Liver (tissue), 8 donors: ENCODE measurements at regions not wholly inside any gene's neighbourhood (a gene's known extent, or its start where the extent isn't known, plus 50 kb on each side); places are given as distances from the start of the nearest gene placed in this dataset.

Experiments used
- DNase-seq: peaks from one replicate; pipeline ENCODE4 v3.0.0-alpha.2; 2017; ENCODE audit warnings: low spot score
- H3K27ac ChIP-seq, 2 donors: one replicate each; pipeline ENCODE4 v1.7.0; 2013; ENCODE audit warnings: inconsistent platforms in 2 of 2, low read length in 2 of 2, control low read depth in 1 of 2, low read depth in 1 of 2, mild to moderate bottlenecking in 1 of 2
- H3K27me3 ChIP-seq, 4 donors: one replicate each; pipeline versions ENCODE4 v1.6.1 to v1.7.0; 2013; ENCODE audit warnings: low read length in 3 of 4, inconsistent platforms in 1 of 4, mild to moderate bottlenecking in 1 of 4, moderate library complexity in 1 of 4; ENCODE audit not compliant: control insufficient read depth in 4 of 4, insufficient read depth in 4 of 4
- H3K36me3 ChIP-seq, 4 donors: one replicate each; pipeline versions ENCODE4 v1.6.1 to v1.7.0; 2013; ENCODE audit warnings: low read length in 3 of 4, mild to moderate bottlenecking in 3 of 4, low read depth in 1 of 4, moderate library complexity in 1 of 4; ENCODE audit not compliant: control insufficient read depth in 4 of 4, insufficient read depth in 3 of 4
- H3K4me1 ChIP-seq, 4 donors: one replicate each; pipeline versions ENCODE4 v1.6.1 to v1.7.0; 2013; ENCODE audit warnings: low read length in 3 of 4, mild to moderate bottlenecking in 3 of 4, moderate library complexity in 1 of 4; ENCODE audit not compliant: control insufficient read depth in 4 of 4, insufficient read depth in 4 of 4
- H3K4me3 ChIP-seq, 3 donors: one replicate each; pipeline versions ENCODE4 v1.6.1 to v1.7.0; 2013; ENCODE audit warnings: low read length in 3 of 3, control low read depth in 1 of 3, low read depth in 1 of 3, mild to moderate bottlenecking in 1 of 3
- H3K9ac ChIP-seq, 2 donors: one replicate each; pipeline ENCODE4 v1.7.0; 2013; ENCODE audit warnings: low read length in 2 of 2, mild to moderate bottlenecking in 2 of 2, moderate library complexity in 2 of 2, control low read depth in 1 of 2, low read depth in 1 of 2
- H3K9me3 ChIP-seq, 4 donors: one replicate each; pipeline versions ENCODE4 v1.6.1 to v1.7.0; 2013; ENCODE audit warnings: low read length in 3 of 4; ENCODE audit not compliant: control insufficient read depth in 4 of 4
- ATF3 ChIP-seq: IDR thresholded peaks from 2 replicates; pipeline ENCODE4 v1.6.1; 2016; ENCODE audit warnings: antibody characterized with exemption
- CTCF ChIP-seq: fragments of 150-350 bp; IDR thresholded peaks from 2 replicates; pipeline ENCODE4 v1.5.1; 2017; ENCODE audit warnings: improper control_type of control experiment, low read depth, low read length; ENCODE audit not compliant: missing input control
- EGR1 ChIP-seq, 2 donors: IDR thresholded peaks; 2 replicates each; pipeline ENCODE4 v1.6.1; 2016 to 2018; ENCODE audit warnings: antibody characterized with exemption in 2 of 2, low read depth in 2 of 2
- FOXA1 ChIP-seq: IDR thresholded peaks from 2 replicates; pipeline ENCODE4 v1.6.1; 2016; ENCODE audit warnings: antibody characterized with exemption
- FOXA2 ChIP-seq: IDR thresholded peaks from 2 replicates; pipeline ENCODE4 v1.6.1; 2016; ENCODE audit warnings: antibody characterized with exemption
- GABPA ChIP-seq, 2 donors: IDR thresholded peaks in 1 of 2; conservative IDR thresholded peaks in 1 of 2; 2 replicates each; pipeline ENCODE4 v1.6.1; 2016; ENCODE audit warnings: antibody characterized with exemption in 2 of 2, mild to moderate bottlenecking in 1 of 2, moderate library complexity in 1 of 2
- HNF4A ChIP-seq, 2 donors: conservative IDR thresholded peaks; 2 replicates each; pipeline ENCODE4 v1.6.1; 2016; ENCODE audit warnings: antibody characterized with exemption in 2 of 2, mild to moderate bottlenecking in 2 of 2
- HNF4G ChIP-seq: IDR thresholded peaks from 2 replicates; pipeline ENCODE4 v1.6.1; 2016; ENCODE audit warnings: antibody characterized with exemption
- JUND ChIP-seq, 2 donors: IDR thresholded peaks; 2 replicates each; pipeline ENCODE4 v1.6.1; 2016; ENCODE audit warnings: antibody characterized with exemption in 2 of 2
- MAX ChIP-seq: IDR thresholded peaks from 2 replicates; pipeline ENCODE4 v1.6.1; 2016; ENCODE audit warnings: antibody characterized with exemption
- NR2F2 ChIP-seq: IDR thresholded peaks from 2 replicates; pipeline ENCODE4 v1.6.1; 2016; ENCODE audit warnings: antibody characterized with exemption
- RAD21 ChIP-seq, 2 donors: IDR thresholded peaks; 2 replicates each; pipeline ENCODE4 v1.6.1; 2016; ENCODE audit warnings: antibody characterized with exemption in 2 of 2, mild to moderate bottlenecking in 2 of 2
- REST ChIP-seq: IDR thresholded peaks from 2 replicates; pipeline ENCODE4 v1.6.1; 2016; ENCODE audit warnings: antibody characterized with exemption, mild to moderate bottlenecking
- RXRA ChIP-seq, 2 donors: IDR thresholded peaks; 2 replicates each; pipeline ENCODE4 v1.6.1; 2017 to 2018; ENCODE audit warnings: antibody characterized with exemption in 2 of 2, mild to moderate bottlenecking in 1 of 2
- SP1 ChIP-seq: IDR thresholded peaks from 2 replicates; pipeline ENCODE4 v1.6.1; 2018; ENCODE audit warnings: antibody characterized with exemption, mild to moderate bottlenecking
- TAF1 ChIP-seq: conservative IDR thresholded peaks from 2 replicates; pipeline ENCODE4 v1.6.1; 2016; ENCODE audit warnings: antibody characterized with exemption, mild to moderate bottlenecking
- YY1 ChIP-seq: IDR thresholded peaks from 2 replicates; pipeline ENCODE4 v1.6.1; 2016; ENCODE audit warnings: antibody characterized with exemption, mild to moderate bottlenecking
- ZBTB33 ChIP-seq: IDR thresholded peaks from 2 replicates; pipeline ENCODE4 v1.6.1; 2016; ENCODE audit warnings: antibody characterized with exemption
- WGBS: extraction: QIAGEN DNeasy Blood & Tissue Kit; methylation state at CpG from one replicate; pipeline ENCODE4 v1.1.7; 2013; 5-methylcytosine and 5-hydroxymethylcytosine counted together
- donor health status: healthy.
- donor health status: healthy.
- donor health status: healthy.
- donor health status: healthy.
- donor health status: healthy.

- peaks cover 0 to 2% (median 0%) of the 10 kb centered on the region in 4 donors for H3K9me3 ChIP-seq
- no peaks in the 10 kb centered on the region for H3K36me3 ChIP-seq
- no peak for DNase-seq
- TF ChIP-seq CTCF (no peak), RAD21 (IDR thresholded peaks at IDR 0.05) (no peak), HNF4A (conservative IDR thresholded peaks at IDR 0.05) (no peak), EGR1 (IDR thresholded peaks at IDR 0.05; ENCODE audit: low read depth in 2 of 2) (no peak), HNF4G (no peak), JUND (IDR thresholded peaks at IDR 0.05) (no peak), YY1 (no peak), RXRA (IDR thresholded peaks at IDR 0.05) (no peak), ZBTB33 (no peak), GABPA (IDR thresholded peaks at IDR 0.05 in 1 of 2, conservative IDR thresholded peaks at IDR 0.05 in 1 of 2) (no peak), FOXA2 (no peak), REST (no peak), TAF1 (no peak), FOXA1 (no peak), ATF3 (no peak), SP1 (no peak), NR2F2 (no peak), MAX (no peak)
- WGBS: 80% methylated on average over 4 of the region's 4 CpGs
- H3K27me3 ChIP-seq: no peaks in the 10 kb centered on the region
- no peak overlapping the region for H3K4me3 ChIP-seq
- no peak overlapping the region for H3K27ac ChIP-seq
- no peaks in the 10 kb centered on the region for H3K4me1 ChIP-seq
- no peak overlapping the region for H3K9ac ChIP-seq
Observed at GRCh38 chr3:161672478-161672877, 175.9 kb downstream of the OTOL1 start.

GRCh38 chr3:161673866-161674265 lies 177.3 kb downstream of the OTOL1 start:
- H3K36me3 ChIP-seq: no peaks in the 10 kb centered on the region
- H3K4me3 ChIP-seq: no peak overlapping the region
- no peak for DNase-seq
- H3K4me1 ChIP-seq: no peaks in the 10 kb centered on the region
- H3K27ac ChIP-seq: no peak overlapping the region
- TF ChIP-seq MAX (no peak), TAF1 (no peak), FOXA1 (no peak), ZBTB33 (no peak), EGR1 (IDR thresholded peaks at IDR 0.05; ENCODE audit: low read depth in 2 of 2) (no peak), YY1 (no peak), CTCF (no peak), JUND (IDR thresholded peaks at IDR 0.05) (no peak), HNF4A (conservative IDR thresholded peaks at IDR 0.05) (no peak), SP1 (no peak), RAD21 (IDR thresholded peaks at IDR 0.05) (no peak)
- H3K9ac ChIP-seq: no peak overlapping the region
- H3K27me3 ChIP-seq: no peaks in the 10 kb centered on the region
- H3K9me3 ChIP-seq: peaks cover 0 to 2% (median 0%) of the 10 kb centered on the region in 4 donors
- 90% methylated on average over 1 of the region's 1 CpG for WGBS
